ENCODE measurements at regions not wholly inside any gene's neighbourhood (a gene's known extent, or its start where the extent isn't known, plus 50 kb on each side); places are given as distances from the start of the nearest gene placed in this dataset.

GRCh38 chr7:109125001-109125400 is 555.3 kb downstream of the DNAJB9 start:
- TF ChIP-seq CTCF (IDR thresholded peaks at IDR 0.05; ENCODE audit: low read length): no peak
- TF ChIP-seq EZH2 (IDR thresholded peaks at IDR 0.05; ENCODE audit: borderline replicate concordance, low read length): no peak
